ENCODE measurements at regions not wholly inside any gene's neighbourhood (a gene's known extent, or its start where the extent isn't known, plus 50 kb on each side); places are given as distances from the start of the nearest gene placed in this dataset.
"Not testable (repeated sequence)": the region's sequence is repeated elsewhere in the genome, so short reads cannot be mapped to it uniquely, and the experiment has no call there.

GRCh38 chr9:39663020-39663419, 307.6 kb downstream of the SPATA31A1 start:
- H3K4me1 ChIP-seq; H3K36me3 ChIP-seq; H3K4me3 ChIP-seq; H3K9me3 ChIP-seq; DNase-seq (ENCODE audit: low spot score in 2 of 2); H3K27me3 ChIP-seq; H3K27ac ChIP-seq; intact Hi-C loops (cut with DNase I): not testable (repeated sequence)

DNA sequence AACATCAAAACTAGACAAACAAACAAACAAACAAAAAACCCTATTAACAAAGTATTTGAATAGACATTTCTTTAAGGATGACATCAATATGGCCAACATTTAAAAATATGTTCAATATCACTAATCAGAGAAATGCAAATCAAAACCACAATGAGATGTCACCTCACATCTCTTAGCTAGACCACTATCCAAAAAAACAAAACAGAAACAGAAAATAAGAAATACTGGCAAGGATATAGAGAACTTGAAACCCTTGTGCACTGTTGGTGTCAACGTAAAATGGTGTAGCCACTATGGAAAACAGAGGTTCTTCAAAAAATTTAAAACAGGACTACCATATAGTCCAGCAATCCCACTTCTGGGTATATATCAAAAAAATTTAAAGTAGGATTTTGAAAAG, 308.2 kb downstream of the SPATA31A1 start:
- H3K4me3 ChIP-seq; H3K36me3 ChIP-seq; H3K9me3 ChIP-seq; intact Hi-C loops (cut with DNase I); H3K27ac ChIP-seq; DNase-seq (ENCODE audit: low spot score in 2 of 2); H3K27me3 ChIP-seq; H3K4me1 ChIP-seq: not testable (repeated sequence)

GRCh38 chr9:39665020-39665419, 309.6 kb downstream of the SPATA31A1 start:
- H3K9me3 ChIP-seq; intact Hi-C loops (cut with DNase I); H3K4me1 ChIP-seq; H3K27me3 ChIP-seq; H3K27ac ChIP-seq; H3K4me3 ChIP-seq; DNase-seq (ENCODE audit: low spot score in 2 of 2); H3K36me3 ChIP-seq: not testable (repeated sequence)

- H3K9me3 ChIP-seq; intact Hi-C loops (cut with DNase I); H3K4me3 ChIP-seq; H3K27ac ChIP-seq; H3K27me3 ChIP-seq; DNase-seq (ENCODE audit: low spot score in 2 of 2); H3K4me1 ChIP-seq; H3K36me3 ChIP-seq: not testable (repeated sequence)
Measured at GRCh38 chr9:39674437-39675210, 319.2 kb downstream of the SPATA31A1 start.

GRCh38 chr9:39675211-39675553, 319.7 kb downstream of the SPATA31A1 start:
- H3K9me3 ChIP-seq; intact Hi-C loops (cut with DNase I); DNase-seq (ENCODE audit: low spot score in 2 of 2); H3K27ac ChIP-seq; H3K27me3 ChIP-seq; H3K36me3 ChIP-seq; H3K4me1 ChIP-seq; H3K4me3 ChIP-seq: not testable (repeated sequence)

- H3K9me3 ChIP-seq; H3K4me3 ChIP-seq; H3K27ac ChIP-seq; DNase-seq (ENCODE audit: low spot score in 2 of 2); H3K27me3 ChIP-seq; H3K36me3 ChIP-seq; H3K4me1 ChIP-seq; intact Hi-C loops (cut with DNase I): not testable (repeated sequence)
Measured at GRCh38 chr9:39678534-39679263, 323.2 kb downstream of the SPATA31A1 start.

DNA sequence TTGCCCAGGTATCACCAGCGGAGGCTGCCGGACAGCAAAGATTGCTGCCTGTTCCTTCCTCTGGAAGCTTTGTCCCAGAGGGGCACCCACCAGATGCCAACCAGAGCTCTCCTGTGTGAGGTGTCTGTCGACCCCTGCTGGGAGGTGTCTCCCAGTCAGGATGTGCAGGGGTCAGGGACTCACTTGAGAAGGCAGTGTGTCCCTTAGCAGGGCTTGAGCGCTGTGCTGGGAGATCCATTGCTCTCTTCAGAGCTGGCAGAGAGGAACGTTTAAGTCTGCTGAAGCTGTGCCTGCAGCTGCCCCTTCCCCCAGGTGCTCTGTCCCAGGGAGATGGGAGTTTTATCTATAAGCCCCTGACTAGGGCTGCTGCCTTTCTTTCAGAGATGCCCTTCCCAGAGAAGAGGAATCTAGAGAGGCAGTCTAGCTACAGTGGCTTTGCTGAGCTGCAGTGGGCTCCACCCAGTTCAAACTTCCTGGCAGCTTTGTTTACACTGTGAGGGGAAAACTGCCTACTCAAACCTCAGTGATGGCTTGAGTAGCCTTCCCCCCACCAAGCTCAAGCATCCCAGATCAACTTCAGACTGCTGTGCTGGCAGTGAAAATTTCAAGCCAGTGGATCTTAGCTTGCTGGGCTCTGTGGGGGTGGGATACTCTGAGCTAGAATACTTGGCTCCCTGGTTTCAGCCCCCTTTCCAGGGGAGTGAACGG, 325.4 kb downstream of the SPATA31A1 start:
- intact Hi-C loops (cut with DNase I); H3K27me3 ChIP-seq; H3K27ac ChIP-seq; H3K9me3 ChIP-seq; H3K36me3 ChIP-seq; H3K4me1 ChIP-seq; DNase-seq (ENCODE audit: low spot score in 2 of 2); H3K4me3 ChIP-seq: not testable (repeated sequence)

GRCh38 chr9:39728862-39729261, 373.4 kb downstream of the SPATA31A1 start:
- H3K27me3 ChIP-seq; intact Hi-C loops (cut with DNase I); H3K4me3 ChIP-seq; H3K4me1 ChIP-seq; H3K9me3 ChIP-seq; DNase-seq (ENCODE audit: low spot score in 2 of 2); H3K27ac ChIP-seq; H3K36me3 ChIP-seq: not testable (repeated sequence)

GRCh38 chr9:39744898-39745297, 389.4 kb downstream of the SPATA31A1 start:
- H3K27ac ChIP-seq; H3K27me3 ChIP-seq; intact Hi-C loops (cut with DNase I): not testable (repeated sequence)

DNA sequence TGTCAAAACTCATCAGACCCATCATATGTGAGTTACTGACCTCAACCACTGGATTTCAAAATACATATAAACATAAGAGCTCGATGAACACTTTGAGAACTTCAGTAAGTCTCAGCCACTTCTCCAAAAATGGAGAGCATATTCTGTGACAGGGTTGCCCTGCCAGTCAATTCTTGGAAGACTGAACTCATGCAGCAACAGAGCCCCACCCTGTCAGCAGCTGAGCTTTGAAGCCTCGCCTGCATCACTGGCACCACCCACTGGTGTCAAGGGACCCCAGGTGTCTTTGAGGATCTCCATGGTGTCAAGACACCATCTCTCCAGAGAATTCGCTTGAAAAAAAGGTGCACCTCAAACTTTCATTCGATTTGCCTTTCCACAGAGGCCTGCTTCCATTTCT, 420.1 kb downstream of the SPATA31A1 start:
- H3K4me1 ChIP-seq; H3K27me3 ChIP-seq; H3K9me3 ChIP-seq; H3K4me3 ChIP-seq; H3K36me3 ChIP-seq; H3K27ac ChIP-seq; intact Hi-C loops (cut with DNase I); DNase-seq (ENCODE audit: low spot score in 2 of 2): not testable (repeated sequence)

More at GRCh38 chr9:39744898-39745297, 389.4 kb downstream of the SPATA31A1 start:
- not testable (repeated sequence) for DNase-seq (ENCODE audit: low spot score in 2 of 2); H3K4me1 ChIP-seq; H3K9me3 ChIP-seq; H3K36me3 ChIP-seq; H3K4me3 ChIP-seq

Measured in ascending aorta (tissue), 2 donors.